Left ventricle myocardium inferior (tissue), 1 donor: ENCODE measurements at regions not wholly inside any gene's neighbourhood (a gene's known extent, or its start where the extent isn't known, plus 50 kb on each side); places are given as distances from the start of the nearest gene placed in this dataset.

ENCODE experiments used
- DNase-seq: peaks from one replicate; pipeline ENCODE4 v3.0.0-alpha.2; 2020
- H3K27ac ChIP-seq: fragments of 200-600 bp; replicated peaks from 2 replicates; pipeline ENCODE4 v1.8.0; 2021
- H3K27me3 ChIP-seq: fragments of 200-600 bp; 2 replicates; pipeline ENCODE4 v1.8.0; 2021; ENCODE audit warnings: low read depth
- H3K36me3 ChIP-seq: fragments of 200-600 bp; 2 replicates; pipeline ENCODE4 v1.8.0; 2021
- H3K4me1 ChIP-seq: fragments of 200-600 bp; 2 replicates; pipeline ENCODE4 v1.8.0; 2021
- H3K4me3 ChIP-seq: fragments of 200-600 bp; 2 replicates; pipeline ENCODE4 v1.8.0; 2021; ENCODE audit warnings: mild to moderate bottlenecking, moderate library complexity
- H3K9me3 ChIP-seq: fragments of 200-600 bp; replicated peaks from 2 replicates; pipeline ENCODE4 v1.8.0; 2021
- intact Hi-C: fragments of 100-400 bp; cut with micrococcal nuclease; formaldehyde crosslinking; loops from one replicate; pipeline ENCODE4 v1.11.0; 2022
- TF ChIP-seq, protein P1 (sequence below): fragments of 200-600 bp; IDR thresholded peaks from 2 replicates; pipeline ENCODE4 v1.8.0; 2021; ENCODE audit warnings: antibody characterized with exemption, mild to moderate bottlenecking, borderline replicate concordance
- donor health status: DM: no; HTN: yes; CAD: no; lungs with severe emphysema.

- no peaks in the 10 kb centered on the region for H3K36me3 ChIP-seq
- H3K4me1 ChIP-seq, result no peaks in the 10 kb centered on the region
- TF ChIP-seq, protein P1, sequence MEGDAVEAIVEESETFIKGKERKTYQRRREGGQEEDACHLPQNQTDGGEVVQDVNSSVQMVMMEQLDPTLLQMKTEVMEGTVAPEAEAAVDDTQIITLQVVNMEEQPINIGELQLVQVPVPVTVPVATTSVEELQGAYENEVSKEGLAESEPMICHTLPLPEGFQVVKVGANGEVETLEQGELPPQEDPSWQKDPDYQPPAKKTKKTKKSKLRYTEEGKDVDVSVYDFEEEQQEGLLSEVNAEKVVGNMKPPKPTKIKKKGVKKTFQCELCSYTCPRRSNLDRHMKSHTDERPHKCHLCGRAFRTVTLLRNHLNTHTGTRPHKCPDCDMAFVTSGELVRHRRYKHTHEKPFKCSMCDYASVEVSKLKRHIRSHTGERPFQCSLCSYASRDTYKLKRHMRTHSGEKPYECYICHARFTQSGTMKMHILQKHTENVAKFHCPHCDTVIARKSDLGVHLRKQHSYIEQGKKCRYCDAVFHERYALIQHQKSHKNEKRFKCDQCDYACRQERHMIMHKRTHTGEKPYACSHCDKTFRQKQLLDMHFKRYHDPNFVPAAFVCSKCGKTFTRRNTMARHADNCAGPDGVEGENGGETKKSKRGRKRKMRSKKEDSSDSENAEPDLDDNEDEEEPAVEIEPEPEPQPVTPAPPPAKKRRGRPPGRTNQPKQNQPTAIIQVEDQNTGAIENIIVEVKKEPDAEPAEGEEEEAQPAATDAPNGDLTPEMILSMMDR, result no peak
- intact Hi-C loops, result no loop called here
- DNase-seq, result no peak
- H3K27ac ChIP-seq, result no peak overlapping the region
- peaks cover 29% of the 10 kb centered on the region for H3K27me3 ChIP-seq
- H3K9me3 ChIP-seq, result peaks cover 18% of the 10 kb centered on the region
- no peak overlapping the region for H3K4me3 ChIP-seq
Measured at GRCh38 chr10:131731780-131732630, 168.8 kb upstream of the PPP2R2D start.

- TF ChIP-seq, protein P1, result no peak
- H3K27me3 ChIP-seq, result peaks cover 35% of the 10 kb centered on the region
- H3K4me3 ChIP-seq, result no peak overlapping the region
- no peak for DNase-seq
- H3K4me1 ChIP-seq, result no peaks in the 10 kb centered on the region
- intact Hi-C loops, result no loop called here
- H3K9me3 ChIP-seq, result peaks cover 18% of the 10 kb centered on the region
- no peak overlapping the region for H3K27ac ChIP-seq
- no peaks in the 10 kb centered on the region for H3K36me3 ChIP-seq
Measured at GRCh38 chr10:131732631-131733127, 168.1 kb upstream of the PPP2R2D start.

- H3K4me1 ChIP-seq, result no peaks in the 10 kb centered on the region
- TF ChIP-seq, protein P1, result no peak
- H3K27me3 ChIP-seq, result peaks cover 44% of the 10 kb centered on the region
- no peak overlapping the region for H3K27ac ChIP-seq
- intact Hi-C loops, result no loop called here
- H3K36me3 ChIP-seq, result no peaks in the 10 kb centered on the region
- peaks cover 18% of the 10 kb centered on the region for H3K9me3 ChIP-seq
- DNase-seq, result no peak
- H3K4me3 ChIP-seq, result no peak overlapping the region
Measured at GRCh38 chr10:131733596-131733995, 167.2 kb upstream of the PPP2R2D start.

DNA sequence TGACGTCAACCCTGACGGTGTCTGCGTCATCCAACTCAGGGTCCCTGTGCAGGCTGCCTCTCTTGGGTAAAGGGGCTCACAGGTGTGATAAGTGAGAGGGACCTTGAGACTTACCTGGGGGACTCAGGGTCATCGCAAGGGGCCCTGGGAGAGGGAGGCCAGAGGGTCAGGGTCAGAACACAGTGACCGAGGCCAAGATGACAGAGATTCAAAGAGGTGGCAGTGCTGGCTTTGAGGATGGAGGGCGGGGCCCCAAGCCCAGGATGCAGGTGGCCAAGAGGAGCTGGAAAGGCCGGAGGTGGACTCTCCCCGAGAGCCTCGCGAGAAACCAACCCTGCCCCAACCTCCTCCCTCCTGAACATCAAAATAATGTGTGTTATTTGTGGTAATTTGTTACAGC is 165.2 kb upstream of the PPP2R2D start:
- H3K4me1 ChIP-seq, result no peaks in the 10 kb centered on the region
- no peak overlapping the region for H3K27ac ChIP-seq
- H3K9me3 ChIP-seq, result peaks cover 25% of the 10 kb centered on the region
- no peaks in the 10 kb centered on the region for H3K36me3 ChIP-seq
- H3K4me3 ChIP-seq, result no peak overlapping the region
- intact Hi-C loops, result no loop called here
- peaks cover 45% of the 10 kb centered on the region for H3K27me3 ChIP-seq
- TF ChIP-seq, protein P1, result no peak
- DNase-seq, result no peak

DNA sequence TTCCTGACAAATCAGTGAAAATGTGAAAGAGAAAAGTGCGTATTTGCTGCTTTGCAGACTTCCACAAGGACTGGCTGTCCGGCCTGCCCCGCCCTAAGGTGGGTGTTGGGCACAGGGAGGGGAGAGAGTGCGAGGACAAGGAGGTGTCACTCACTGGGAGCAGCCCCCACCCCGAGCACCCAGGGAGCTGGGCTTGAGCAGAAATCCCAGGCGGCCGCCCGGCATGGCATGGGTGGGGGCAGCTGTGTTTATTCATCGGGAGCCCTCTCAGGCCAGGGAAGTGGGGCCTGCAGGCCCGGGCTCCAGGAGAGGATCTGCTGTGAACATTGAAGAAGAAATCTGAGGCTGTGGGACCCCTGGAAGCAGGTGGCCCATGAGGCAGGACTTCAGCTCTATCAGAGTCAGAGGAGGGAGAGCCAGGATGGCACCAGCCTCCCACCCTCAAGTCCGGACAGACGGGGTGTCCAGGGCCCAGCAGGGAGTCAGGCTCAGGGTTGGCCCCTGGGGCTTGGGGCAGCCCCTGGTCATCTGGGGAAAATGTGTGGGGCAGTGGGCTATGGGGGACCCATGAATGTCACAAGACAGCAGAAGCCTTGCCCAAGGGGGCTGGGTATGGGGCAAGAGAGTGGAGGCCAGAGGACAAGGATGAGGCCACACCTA is 164.4 kb upstream of the PPP2R2D start:
- intact Hi-C loops, result no loop called here
- DNase-seq, result no peak

More for the DNA sequence above, 164.4 kb upstream of the PPP2R2D start:
- Histone ChIP-seq H3K9me3 (peaks cover 25% of the 10 kb centered on the region), H3K27me3 (peaks cover 49% of the 10 kb centered on the region), H3K4me1 (no peaks in the 10 kb centered on the region), H3K36me3 (no peaks in the 10 kb centered on the region), H3K4me3 (no peak overlapping the region), H3K27ac (no peak overlapping the region)
- TF ChIP-seq, protein P1, result no peak
